HL-60 (cell line): ENCODE measurements at regions not wholly inside any gene's neighbourhood (a gene's known extent, or its start where the extent isn't known, plus 50 kb on each side); places are given as distances from the start of the nearest gene placed in this dataset.

ENCODE experiments used
- DNase-seq, 2 experiments: peaks; one replicate each; pipeline ENCODE4 v3.0.0-alpha.2; 2010 to 2020; ENCODE audit warnings: low read depth in 1 of 2, low spot score in 1 of 2
- H3K27ac ChIP-seq: fragments of 250-450 bp; sonication (Bioruptor Pico); replicated peaks from 2 replicates; pipeline ENCODE4 v1.5.1; 2020; ENCODE audit warnings: mild to moderate bottlenecking, moderate library complexity
- H3K27me3 ChIP-seq: fragments of 250-450 bp; sonication (Bioruptor Pico); 2 replicates; pipeline ENCODE4 v1.5.1; 2021; ENCODE audit warnings: mild to moderate bottlenecking, moderate library complexity; ENCODE audit not compliant: insufficient read depth, poor library complexity, severe bottlenecking
- H3K4me3 ChIP-seq: replicated peaks from 2 replicates; pipeline ENCODE4 v1.5.1; 2011; ENCODE audit warnings: mild to moderate bottlenecking, control low read depth, low read length; ENCODE audit not compliant: insufficient read depth
- CTCF ChIP-seq: IDR thresholded peaks from one replicate; pipeline ENCODE4 v1.5.1; 2011; ENCODE audit warnings: low read length, control low read depth, inconsistent platforms; ENCODE audit not compliant: insufficient read depth
- GABPA ChIP-seq: IDR thresholded peaks from 2 replicates; pipeline ENCODE4 v1.6.1; 2012; ENCODE audit warnings: low read depth
- POLR2AphosphoS5 ChIP-seq: IDR thresholded peaks from 2 replicates; pipeline ENCODE4 v1.6.1; 2012; ENCODE audit warnings: low read depth
- REST ChIP-seq: IDR thresholded peaks from 2 replicates; pipeline ENCODE4 v1.6.1; 2012; ENCODE audit warnings: low read depth; ENCODE audit not compliant: insufficient replicate concordance
- SPI1 ChIP-seq: IDR thresholded peaks from 2 replicates; pipeline ENCODE4 v1.6.1; 2012; ENCODE audit warnings: low read depth, mild to moderate bottlenecking, borderline replicate concordance

- Histone ChIP-seq H3K27ac (no peak overlapping the region), H3K27me3 (no peaks in the 10 kb centered on the region), H3K4me3 (no peak overlapping the region)
- no peak for DNase-seq
- TF ChIP-seq CTCF = no peak
- TF ChIP-seq POLR2AphosphoS5 = no peak
- no peak for TF ChIP-seq GABPA
- TF ChIP-seq SPI1 = no peak
- TF ChIP-seq REST = no peak
Observed at GRCh38 chr2:6336752-6337471, 528.8 kb downstream of the CMPK2 start.

- Histone ChIP-seq H3K27ac (no peak overlapping the region), H3K4me3 (no peak overlapping the region), H3K27me3 (no peaks in the 10 kb centered on the region)
- TF ChIP-seq GABPA (no peak), REST (no peak), CTCF (no peak), POLR2AphosphoS5 (no peak), SPI1 (no peak)
- no peak for DNase-seq
Observed at GRCh38 chr2:6337472-6337820, 528.3 kb downstream of the CMPK2 start.

GRCh38 chr2:6341588-6342129 lies 524.0 kb downstream of the CMPK2 start:
- Histone ChIP-seq H3K27ac (no peak overlapping the region), H3K27me3 (no peaks in the 10 kb centered on the region), H3K4me3 (no peak overlapping the region)
- DNase-seq = no peak
- TF ChIP-seq CTCF = no peak
- no peak for TF ChIP-seq SPI1
- TF ChIP-seq REST = no peak
- no peak for TF ChIP-seq POLR2AphosphoS5
- no peak for TF ChIP-seq GABPA
